ENCODE measurements at regions not wholly inside any gene's neighbourhood (a gene's known extent, or its start where the extent isn't known, plus 50 kb on each side); places are given as distances from the start of the nearest gene placed in this dataset.

GRCh38 chr5:72046106-72046505 lies 61.2 kb upstream of the MAP1B start:
- no peak for DNase-seq (ENCODE audit: low read depth)

GRCh38 chr5:72055636-72056035 lies 51.6 kb upstream of the MAP1B start:
- DNase-seq (ENCODE audit: low read depth) = no peak
